A549 (cell line): ENCODE measurements at regions not wholly inside any gene's neighbourhood (a gene's known extent, or its start where the extent isn't known, plus 50 kb on each side); places are given as distances from the start of the nearest gene placed in this dataset.

Experiments
- BHLHE40 ChIP-seq: IDR thresholded peaks from 2 replicates; pipeline ENCODE4 v1.6.1; 2012; ENCODE audit warnings: low read depth, low read length, inconsistent platforms
- CTCF ChIP-seq: fragments of >200 bp; sonication (Bioruptor Twin); formaldehyde crosslinking; IDR thresholded peaks from 3 replicates; pipeline ENCODE4 v1.5.1; 2016
- MAFK ChIP-seq: fragments of 450-650 bp; IDR thresholded peaks from 2 replicates; pipeline ENCODE4 v1.6.1; 2014; ENCODE audit not compliant: partially characterized antibody
- MAX ChIP-seq: IDR thresholded peaks from 2 replicates; pipeline ENCODE4 v1.6.1; 2012
- POLR2A ChIP-seq: IDR thresholded peaks from 2 replicates; pipeline ENCODE4 v1.6.1; 2012; ENCODE audit warnings: mild to moderate bottlenecking, low read length
- RAD21 ChIP-seq, 2 experiments: fragments of >200 bp in 1 of 2; sonication (Bioruptor Twin) in 1 of 2; formaldehyde crosslinking in 1 of 2; IDR thresholded peaks in 1 of 2; conservative IDR thresholded peaks in 1 of 2; 2 replicates in 1 of 2; 3 replicates in 1 of 2; pipeline ENCODE4 v1.6.1; 2012 to 2018; ENCODE audit warnings: inconsistent platforms in 1 of 2
- SMC3 ChIP-seq: fragments of >200 bp; sonication (Bioruptor Twin); formaldehyde crosslinking; IDR thresholded peaks from 3 replicates; pipeline ENCODE4 v1.6.1; 2018; ENCODE audit warnings: inconsistent platforms

GRCh38 chr6:19761121-19761520 is 76.0 kb upstream of the ID4 start:
- no peak for TF ChIP-seq MAFK
- no peak for TF ChIP-seq POLR2A
- TF ChIP-seq RAD21 (conservative IDR thresholded peaks at IDR 0.05 in 1 of 2, IDR thresholded peaks at IDR 0.05 in 1 of 2) = no peak
- TF ChIP-seq MAX = no peak
- no peak for TF ChIP-seq CTCF
- no peak for TF ChIP-seq BHLHE40
- no peak for TF ChIP-seq SMC3
